ENCODE measurements at regions not wholly inside any gene's neighbourhood (a gene's known extent, or its start where the extent isn't known, plus 50 kb on each side); places are given as distances from the start of the nearest gene placed in this dataset.

DNA sequence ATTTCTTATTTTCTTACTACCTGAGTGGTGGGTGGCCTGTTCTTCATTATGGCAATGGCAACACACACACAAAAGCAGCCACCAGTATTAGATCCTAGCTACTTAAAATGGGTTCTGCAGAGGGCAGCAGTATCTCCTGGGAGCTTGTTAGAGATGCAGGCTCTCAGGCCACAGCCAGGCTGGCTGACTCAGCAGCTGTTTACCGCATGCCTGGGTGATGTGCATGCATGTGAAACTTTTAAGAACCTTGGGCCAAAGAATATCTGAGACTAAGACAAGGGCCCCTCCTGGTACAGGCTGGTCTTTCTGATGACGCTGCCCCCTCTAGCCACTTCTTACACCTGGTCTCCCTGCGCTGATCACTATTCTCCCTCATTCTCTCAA is 399.0 kb downstream of the MED10 start:
- POLR2A ChIA-PET (ENCODE audit: low non-redundant PET): no interaction called here
- TF ChIP-seq CTCF (conservative IDR thresholded peaks at IDR 0.05; ENCODE audit: low read depth): no peak
- no peak for DNase-seq (ENCODE audit: low spot score)
- no peak overlapping the region for H3K27ac ChIP-seq
- CTCF ChIA-PET: interaction anchor here (0.6 kb wide), 1 partner anchor 21 kb away, joined by 3 read pairs; no protein-coding TSS in a partner anchor

DNA sequence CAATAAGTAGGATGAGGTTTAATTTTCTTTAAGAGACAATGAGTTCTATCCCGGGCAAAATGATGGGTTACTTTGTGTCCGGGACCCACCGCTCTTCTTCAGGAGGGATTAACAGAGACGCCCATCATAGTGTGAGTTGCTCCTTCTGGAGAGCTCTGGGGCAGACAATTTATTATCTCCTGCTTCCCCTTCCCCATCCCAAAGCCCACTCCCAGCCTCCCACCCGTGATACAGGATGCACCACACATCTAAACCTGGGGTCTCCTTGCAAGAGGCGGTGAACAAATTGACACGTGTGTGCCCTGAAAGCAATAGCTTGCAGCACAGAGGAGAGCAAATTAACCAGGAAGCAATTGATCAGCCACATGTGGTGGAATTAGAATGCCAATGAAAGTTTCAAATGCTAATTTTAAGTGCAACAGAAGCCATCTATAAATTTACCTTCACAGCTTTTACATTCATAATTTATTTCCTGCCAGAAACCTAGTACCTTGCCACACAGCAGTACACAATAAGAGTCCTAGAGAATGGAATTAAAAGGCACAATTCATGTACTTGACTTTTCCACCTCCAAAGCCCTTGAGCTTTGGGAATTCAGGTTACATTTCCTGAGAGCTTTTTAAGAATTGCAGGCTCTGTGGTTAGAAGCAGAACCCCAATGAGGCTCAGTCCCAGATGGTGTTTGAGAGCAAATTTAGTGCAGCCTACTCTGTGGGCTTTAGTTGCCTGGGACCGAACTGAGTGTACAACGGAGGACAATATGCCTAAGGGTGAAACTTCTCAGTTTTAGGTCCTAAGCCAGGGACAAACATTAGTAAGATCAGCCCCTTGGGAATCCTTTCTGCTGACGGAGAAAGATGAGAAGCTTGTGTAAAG is 399.6 kb downstream of the MED10 start:
- TF ChIP-seq CTCF (conservative IDR thresholded peaks at IDR 0.05; ENCODE audit: low read depth): no peak
- no peak for DNase-seq (ENCODE audit: low spot score)
- ChIA-PET POLR2A (ENCODE audit: low non-redundant PET) (no interaction called here), CTCF (interaction anchor here (0.6 kb wide), 1 partner anchor 20 kb away, joined by 3 read pairs; no protein-coding TSS in a partner anchor)
- H3K27ac ChIP-seq: no peak overlapping the region

- TF ChIP-seq CTCF (conservative IDR thresholded peaks at IDR 0.05; ENCODE audit: low read depth): no peak
- POLR2A ChIA-PET (ENCODE audit: low non-redundant PET): no interaction called here
- no peak overlapping the region for H3K27ac ChIP-seq
- no peak for DNase-seq (ENCODE audit: low spot score)
- CTCF ChIA-PET: no interaction called here
Observed at GRCh38 chr5:5971203-5971602, 407.1 kb downstream of the MED10 start.

GRCh38 chr5:5969942-5970483 is 408.3 kb downstream of the MED10 start:
- DNase-seq (ENCODE audit: low spot score): no peak
- no peak for TF ChIP-seq CTCF (conservative IDR thresholded peaks at IDR 0.05; ENCODE audit: low read depth)
- no peak overlapping the region for H3K27ac ChIP-seq
- ChIA-PET POLR2A (ENCODE audit: low non-redundant PET) (no interaction called here), CTCF (no interaction called here)

GRCh38 chr5:5968981-5969380 is 409.4 kb downstream of the MED10 start:
- DNase-seq (ENCODE audit: low spot score): no peak
- TF ChIP-seq CTCF (conservative IDR thresholded peaks at IDR 0.05; ENCODE audit: low read depth): no peak
- CTCF ChIA-PET: no interaction called here
- H3K27ac ChIP-seq: no peak overlapping the region
- POLR2A ChIA-PET (ENCODE audit: low non-redundant PET): no interaction called here

DNA sequence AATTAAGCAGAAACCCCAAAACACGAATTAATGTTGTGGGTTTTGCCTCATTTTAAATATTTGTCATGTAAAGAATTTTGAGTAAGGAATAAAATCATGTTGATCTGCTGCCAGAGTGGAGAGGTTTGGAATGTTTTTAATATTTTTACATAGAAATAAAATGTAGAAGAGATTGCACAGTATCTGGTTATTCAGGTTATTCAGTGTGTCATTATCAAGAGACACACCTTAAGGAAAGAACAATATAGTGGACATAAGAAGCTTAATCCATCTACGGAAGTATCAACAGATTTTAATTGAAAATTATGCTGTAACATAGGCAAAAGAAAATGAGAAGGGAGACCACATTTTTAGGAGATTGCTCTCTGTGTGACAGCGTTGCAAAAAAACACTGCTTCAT is 410.4 kb downstream of the MED10 start:
- no peak for DNase-seq (ENCODE audit: low spot score)
- TF ChIP-seq CTCF (conservative IDR thresholded peaks at IDR 0.05; ENCODE audit: low read depth): no peak
- CTCF ChIA-PET: no interaction called here

More for the DNA sequence above, 410.4 kb downstream of the MED10 start:
- no peak overlapping the region for H3K27ac ChIP-seq
- POLR2A ChIA-PET (ENCODE audit: low non-redundant PET): no interaction called here
